Activated naive CD8-positive, alpha-beta T cell treated with anti-CD3 and anti-CD28 coated beads, Interleukin-2, amount 10 ng/mL, durations not matched to agents 7 days and 5 days (primary cell): ENCODE measurements at regions not wholly inside any gene's neighbourhood (a gene's known extent, or its start where the extent isn't known, plus 50 kb on each side); places are given as distances from the start of the nearest gene placed in this dataset.
"Not testable (repeated sequence)": the region's sequence is repeated elsewhere in the genome, so short reads cannot be mapped to it uniquely, and the experiment has no call there.

Experiments used
- ATAC-seq: fragments of 150-1000 bp; cut with Tn5 transposase; one replicate; pipeline ENCODE4 v1.10.0; 2021; ENCODE audit warnings: low read depth, moderate library complexity
- POLR2A ChIA-PET: fragments of 350-600 bp; sonication (Branson Sonifier 250); formaldehyde crosslinking; loops from one replicate; lab custom pipeline; 2021; ENCODE audit warnings: antibody characterized with exemption; lab: Charles Lee
- DNase-seq: peaks from one replicate; pipeline ENCODE4 v3.0.0; 2021
- H3K27ac Mint-ChIP-seq: one replicate; pipeline ENCODE4 v1.8.0; 2022; ENCODE audit warnings: mild to moderate bottlenecking, mixed read lengths
- H3K27me3 Mint-ChIP-seq: one replicate; pipeline ENCODE4 v1.8.0; 2022; ENCODE audit warnings: mild to moderate bottlenecking, moderate library complexity, mixed read lengths
- H3K36me3 Mint-ChIP-seq: one replicate; pipeline ENCODE4 v1.8.0; 2021; ENCODE audit warnings: mild to moderate bottlenecking, mixed read lengths
- H3K4me1 Mint-ChIP-seq: one replicate; pipeline ENCODE4 v1.8.0; 2021; ENCODE audit warnings: mixed read lengths
- H3K4me3 Mint-ChIP-seq: one replicate; pipeline ENCODE4 v1.8.0; 2022; ENCODE audit warnings: mild to moderate bottlenecking, moderate library complexity, mixed read lengths
- H3K9me3 Mint-ChIP-seq: one replicate; pipeline ENCODE4 v1.8.0; 2021; ENCODE audit warnings: mixed read lengths

GRCh38 chr6:28841290-28841689 is 82.5 kb downstream of the TRIM27 start:
- H3K4me1 Mint-ChIP-seq = peaks cover 19% of the 10 kb centered on the region
- DNase-seq (no peak), ATAC-seq (no peak)
- no peaks in the 10 kb centered on the region for H3K36me3 Mint-ChIP-seq
- no peak overlapping the region for H3K27ac Mint-ChIP-seq
- POLR2A ChIA-PET = interaction anchor here (1.4 to 1.5 kb wide), 2 partner anchors 83 to 99 kb away, joined by 4 read pairs; partner anchors contain the start of gene TRIM27
- H3K27me3 Mint-ChIP-seq = peaks cover 18% of the 10 kb centered on the region
- no peaks in the 10 kb centered on the region for H3K9me3 Mint-ChIP-seq
- H3K4me3 Mint-ChIP-seq = no peak overlapping the region

DNA sequence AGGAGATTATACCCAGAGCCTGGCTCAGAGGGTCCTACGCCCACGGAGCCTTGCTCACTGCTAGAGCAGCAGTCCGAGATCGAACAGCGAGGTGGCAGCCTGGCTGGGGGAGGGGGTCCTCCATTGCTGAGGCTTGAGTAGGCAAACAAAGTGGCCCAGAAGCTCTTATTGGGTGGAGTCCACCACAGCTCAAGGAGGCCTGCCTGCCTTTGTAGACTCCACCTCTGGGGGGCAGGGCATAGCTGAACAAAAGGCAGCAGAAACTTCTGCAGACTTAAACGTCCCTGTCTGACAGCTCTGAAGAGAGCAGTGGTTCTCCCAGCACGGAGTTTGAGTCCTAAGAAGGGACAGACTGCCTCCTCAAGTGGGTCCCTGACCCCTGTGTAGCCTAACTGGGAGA is 75.0 kb downstream of the TRIM27 start:
- H3K9me3 Mint-ChIP-seq, H3K27ac Mint-ChIP-seq, ATAC-seq, POLR2A ChIA-PET, H3K36me3 Mint-ChIP-seq, H3K4me1 Mint-ChIP-seq, H3K4me3 Mint-ChIP-seq: not testable (repeated sequence)
- peaks cover 15% of the 10 kb centered on the region for H3K27me3 Mint-ChIP-seq
- peak; percentile 45 for DNase-seq
